Smooth muscle cell (in vitro differentiated cells): ENCODE measurements at regions not wholly inside any gene's neighbourhood (a gene's known extent, or its start where the extent isn't known, plus 50 kb on each side); places are given as distances from the start of the nearest gene placed in this dataset.

ENCODE experiments used
- DNase-seq: peaks from one replicate; lab custom pipeline; 2025; ENCODE audit not compliant: unreplicated experiment; lab: John Stamatoyannopoulos, UW
- H2AFZ ChIP-seq: fragments of 200-600 bp; sonication (generic); 2 replicates; pipeline ENCODE4 v1.6.0; 2016; ENCODE audit warnings: antibody characterized with exemption, low read depth, mild to moderate bottlenecking
- H3F3A ChIP-seq: fragments of 200-600 bp; sonication (generic); 2 replicates; pipeline ENCODE4 v1.6.0; 2017; ENCODE audit warnings: antibody characterized with exemption, low read depth
- H3K27ac ChIP-seq: fragments of 200-600 bp; sonication (generic); 2 replicates; pipeline ENCODE4 v1.5.1; 2016; ENCODE audit warnings: low read depth, mild to moderate bottlenecking
- H3K27me3 ChIP-seq: fragments of 200-600 bp; sonication (generic); 2 replicates; pipeline ENCODE4 v1.6.1; 2016; ENCODE audit warnings: low read depth, mild to moderate bottlenecking
- H3K36me3 ChIP-seq: fragments of 200-600 bp; sonication (generic); 2 replicates; pipeline ENCODE4 v1.5.1; 2016; ENCODE audit warnings: low read depth
- H3K4me1 ChIP-seq: fragments of 200-600 bp; sonication (generic); 2 replicates; pipeline ENCODE4 v1.5.1; 2016; ENCODE audit warnings: low read depth
- H3K4me2 ChIP-seq: fragments of 200-600 bp; sonication (generic); 2 replicates; pipeline ENCODE4 v1.6.0; 2016; ENCODE audit warnings: mild to moderate bottlenecking
- H3K4me3 ChIP-seq: fragments of 200-600 bp; sonication (generic); 2 replicates; pipeline ENCODE4 v1.5.1; 2016; ENCODE audit warnings: mild to moderate bottlenecking
- H3K79me2 ChIP-seq: fragments of 200-600 bp; sonication (generic); 2 replicates; pipeline ENCODE4 v1.6.0; 2016; ENCODE audit warnings: low read depth, mild to moderate bottlenecking
- H3K9ac ChIP-seq: fragments of 200-600 bp; sonication (generic); 2 replicates; pipeline ENCODE4 v1.6.0; 2016; ENCODE audit warnings: low read depth
- H3K9me3 ChIP-seq: fragments of 200-600 bp; sonication (generic); replicated peaks from 2 replicates; pipeline ENCODE4 v1.5.1; 2016; ENCODE audit warnings: low read depth
- H4K20me1 ChIP-seq: fragments of 200-600 bp; sonication (generic); 2 replicates; pipeline ENCODE4 v1.6.0; 2016; ENCODE audit warnings: low read depth
- WGBS: methylation state at CpG from one replicate; pipeline ENCODE4 v1.1.7; 2016; ENCODE audit warnings: low lambda C conversion rate; 5-methylcytosine and 5-hydroxymethylcytosine counted together
- TF ChIP-seq, protein P1 (sequence below): fragments of 200-600 bp; sonication (generic); IDR thresholded peaks from 2 replicates; pipeline ENCODE4 v1.5.1; 2017; ENCODE audit warnings: borderline replicate concordance, mild to moderate bottlenecking, antibody characterized with exemption; ENCODE audit not compliant: insufficient read depth, poor library complexity, severe bottlenecking

GRCh38 chr4:120434756-120435155 lies 368.1 kb upstream of the MAD2L1 start:
- no peak for DNase-seq
- Histone ChIP-seq H3K79me2 (no peaks in the 10 kb centered on the region), H4K20me1 (no peaks in the 10 kb centered on the region), H3F3A (no peaks in the 10 kb centered on the region), H3K4me2 (peak overlapping the region; percentile 29), H3K27ac (no peak overlapping the region), H3K9ac (no peak overlapping the region), H3K36me3 (no peaks in the 10 kb centered on the region), H3K9me3 (no peaks in the 10 kb centered on the region), H2AFZ (peak overlapping the region; percentile 76), H3K27me3 (no peaks in the 10 kb centered on the region), H3K4me3 (no peak overlapping the region), H3K4me1 (no peaks in the 10 kb centered on the region)
- 64% methylated on average over 2 of the region's 2 CpGs for WGBS
- TF ChIP-seq, protein P1, sequence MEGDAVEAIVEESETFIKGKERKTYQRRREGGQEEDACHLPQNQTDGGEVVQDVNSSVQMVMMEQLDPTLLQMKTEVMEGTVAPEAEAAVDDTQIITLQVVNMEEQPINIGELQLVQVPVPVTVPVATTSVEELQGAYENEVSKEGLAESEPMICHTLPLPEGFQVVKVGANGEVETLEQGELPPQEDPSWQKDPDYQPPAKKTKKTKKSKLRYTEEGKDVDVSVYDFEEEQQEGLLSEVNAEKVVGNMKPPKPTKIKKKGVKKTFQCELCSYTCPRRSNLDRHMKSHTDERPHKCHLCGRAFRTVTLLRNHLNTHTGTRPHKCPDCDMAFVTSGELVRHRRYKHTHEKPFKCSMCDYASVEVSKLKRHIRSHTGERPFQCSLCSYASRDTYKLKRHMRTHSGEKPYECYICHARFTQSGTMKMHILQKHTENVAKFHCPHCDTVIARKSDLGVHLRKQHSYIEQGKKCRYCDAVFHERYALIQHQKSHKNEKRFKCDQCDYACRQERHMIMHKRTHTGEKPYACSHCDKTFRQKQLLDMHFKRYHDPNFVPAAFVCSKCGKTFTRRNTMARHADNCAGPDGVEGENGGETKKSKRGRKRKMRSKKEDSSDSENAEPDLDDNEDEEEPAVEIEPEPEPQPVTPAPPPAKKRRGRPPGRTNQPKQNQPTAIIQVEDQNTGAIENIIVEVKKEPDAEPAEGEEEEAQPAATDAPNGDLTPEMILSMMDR = no peak

- H3K27ac ChIP-seq = no peak overlapping the region
- no peak for DNase-seq
- H3K9me3 ChIP-seq = no peaks in the 10 kb centered on the region
- no peaks in the 10 kb centered on the region for H3F3A ChIP-seq
- H3K36me3 ChIP-seq = no peaks in the 10 kb centered on the region
- no peak overlapping the region for H2AFZ ChIP-seq
- H3K4me3 ChIP-seq = no peak overlapping the region
- 93% methylated on average over 3 of the region's 3 CpGs for WGBS
- no peak overlapping the region for H3K4me2 ChIP-seq
- TF ChIP-seq, protein P1 = no peak
- H4K20me1 ChIP-seq = no peaks in the 10 kb centered on the region
- no peaks in the 10 kb centered on the region for H3K27me3 ChIP-seq
- H3K9ac ChIP-seq = no peak overlapping the region
- H3K79me2 ChIP-seq = no peaks in the 10 kb centered on the region
- no peaks in the 10 kb centered on the region for H3K4me1 ChIP-seq
These were observed 365.7 kb upstream of the MAD2L1 start for GRCh38 chr4:120432301-120432860.

DNA sequence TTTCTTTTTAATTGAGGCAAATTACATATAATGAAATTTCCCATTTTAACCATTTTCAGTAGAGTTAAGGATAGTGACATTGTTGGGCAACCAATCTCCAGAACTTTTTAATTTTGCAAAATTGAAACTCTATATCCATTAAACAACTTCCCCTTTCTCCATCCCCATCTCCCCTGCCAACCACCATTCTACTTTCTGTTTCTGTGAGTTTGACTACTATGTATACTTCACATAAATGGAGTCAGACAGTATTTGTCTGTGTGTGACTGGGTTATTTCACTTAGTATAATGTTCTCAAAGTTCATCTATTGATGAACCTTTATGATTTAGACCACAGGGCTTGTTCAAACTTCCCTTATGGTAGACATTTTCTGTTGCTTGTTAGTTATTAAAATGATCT lies 364.5 kb upstream of the MAD2L1 start:
- H3K36me3 ChIP-seq = no peaks in the 10 kb centered on the region
- H3K9ac ChIP-seq = no peak overlapping the region
- no peaks in the 10 kb centered on the region for H4K20me1 ChIP-seq
- no peak overlapping the region for H3K4me3 ChIP-seq
- TF ChIP-seq, protein P1 = no peak
- H3K4me2 ChIP-seq = no peak overlapping the region
- H3K27ac ChIP-seq = no peak overlapping the region
- H2AFZ ChIP-seq = no peak overlapping the region
- no peaks in the 10 kb centered on the region for H3F3A ChIP-seq
- no peaks in the 10 kb centered on the region for H3K79me2 ChIP-seq
- no peaks in the 10 kb centered on the region for H3K27me3 ChIP-seq
- no peaks in the 10 kb centered on the region for H3K9me3 ChIP-seq
- H3K4me1 ChIP-seq = no peaks in the 10 kb centered on the region
- no peak for DNase-seq

- Histone ChIP-seq H3K4me2 (no peak overlapping the region), H3K4me3 (no peak overlapping the region)
- DNase-seq = no peak
These were observed 351.5 kb upstream of the MAD2L1 start for GRCh38 chr4:120418146-120418545.

More at GRCh38 chr4:120418146-120418545, 351.5 kb upstream of the MAD2L1 start:
- Histone ChIP-seq H4K20me1 (no peaks in the 10 kb centered on the region), H3K9ac (no peak overlapping the region), H3K79me2 (no peaks in the 10 kb centered on the region), H2AFZ (no peak overlapping the region), H3K27ac (no peak overlapping the region), H3K36me3 (no peaks in the 10 kb centered on the region), H3K27me3 (no peaks in the 10 kb centered on the region), H3F3A (no peaks in the 10 kb centered on the region), H3K9me3 (no peaks in the 10 kb centered on the region), H3K4me1 (no peaks in the 10 kb centered on the region)
- TF ChIP-seq, protein P1 = no peak
